ENCODE measurements at regions not wholly inside any gene's neighbourhood (a gene's known extent, or its start where the extent isn't known, plus 50 kb on each side); places are given as distances from the start of the nearest gene placed in this dataset.

- no peak for DNase-seq
These were observed 54.5 kb downstream of the ADRA2A start for GRCh38 chr10:111131168-111131799.

GRCh38 chr10:111137007-111137406 lies 60.2 kb downstream of the ADRA2A start:
- DNase-seq, result no peak

GRCh38 chr10:111137587-111137986 lies 60.8 kb downstream of the ADRA2A start:
- no peak for DNase-seq

GRCh38 chr10:111138544-111138943 lies 61.7 kb downstream of the ADRA2A start:
- no peak for DNase-seq

GRCh38 chr10:111139567-111139966 lies 62.7 kb downstream of the ADRA2A start:
- no peak for DNase-seq

- no peak for DNase-seq
These were observed 65.4 kb downstream of the ADRA2A start for GRCh38 chr10:111142092-111142768.

GRCh38 chr10:111146025-111146640 lies 69.3 kb downstream of the ADRA2A start:
- no peak for DNase-seq

- no peak for DNase-seq
These were observed 71.2 kb downstream of the ADRA2A start for GRCh38 chr10:111148025-111148424.

GRCh38 chr10:111148440-111148839 lies 71.6 kb downstream of the ADRA2A start:
- DNase-seq, result no peak

GRCh38 chr10:111150691-111151090 lies 73.9 kb downstream of the ADRA2A start:
- DNase-seq, result no peak

GRCh38 chr10:111151595-111152307 lies 74.9 kb downstream of the ADRA2A start:
- no peak for DNase-seq

- DNase-seq, result no peak
These were observed 79.9 kb downstream of the ADRA2A start for GRCh38 chr10:111156754-111157153.

GRCh38 chr10:111158595-111158994 lies 81.8 kb downstream of the ADRA2A start:
- no peak for DNase-seq

- no peak for DNase-seq
These were observed 84.5 kb downstream of the ADRA2A start for GRCh38 chr10:111161109-111161874.

GRCh38 chr10:111171183-111171582 lies 94.4 kb downstream of the ADRA2A start:
- no peak for DNase-seq

- no peak for DNase-seq
These were observed 99.0 kb downstream of the ADRA2A start for GRCh38 chr10:111175787-111176186.

- DNase-seq, result no peak
These were observed 100.5 kb downstream of the ADRA2A start for GRCh38 chr10:111177379-111177778.

GRCh38 chr10:111179514-111179913 lies 102.7 kb downstream of the ADRA2A start:
- DNase-seq, result no peak

GRCh38 chr10:111186358-111186757 lies 109.5 kb downstream of the ADRA2A start:
- DNase-seq, result no peak

GRCh38 chr10:111187096-111187495 lies 110.3 kb downstream of the ADRA2A start:
- no peak for DNase-seq

- DNase-seq, result no peak
These were observed 122.8 kb downstream of the ADRA2A start for GRCh38 chr10:111199587-111199986.

- no peak for DNase-seq
These were observed 123.8 kb downstream of the ADRA2A start for GRCh38 chr10:111200505-111201186.
